ENCODE measurements at regions not wholly inside any gene's neighbourhood (a gene's known extent, or its start where the extent isn't known, plus 50 kb on each side); places are given as distances from the start of the nearest gene placed in this dataset.

DNA sequence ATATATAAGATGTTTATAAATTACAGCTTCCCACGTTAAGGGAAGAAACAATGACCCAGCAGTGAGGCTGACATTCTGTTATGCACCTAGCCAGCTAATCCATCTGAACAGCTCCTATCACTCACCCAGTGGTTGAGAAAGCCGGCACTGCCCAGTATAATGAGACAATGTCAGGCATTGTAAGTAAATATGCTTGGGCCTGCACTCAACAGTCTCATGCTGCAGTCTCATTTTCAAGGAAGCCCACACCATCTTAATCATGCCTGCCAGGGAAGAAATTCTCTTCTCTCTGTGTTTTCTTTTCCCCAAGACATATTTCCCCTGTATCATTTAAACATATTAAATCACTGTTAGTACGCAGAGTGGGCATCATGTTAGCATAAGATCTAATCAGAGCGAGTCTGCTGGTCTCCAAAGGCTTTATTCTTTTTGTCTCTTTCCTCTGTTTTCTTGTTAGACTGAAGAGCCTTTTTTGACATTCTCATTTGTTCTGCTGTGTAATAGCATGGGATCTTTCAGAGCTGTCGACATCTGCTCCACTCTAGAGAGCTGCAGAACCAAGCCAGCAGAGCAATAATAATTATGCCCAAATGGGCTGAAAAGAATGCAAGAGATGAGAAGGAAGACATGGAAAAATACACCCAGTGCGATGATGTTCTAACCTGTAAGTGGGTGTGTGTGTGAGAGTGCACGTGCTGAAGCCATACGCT, 67.6 kb upstream of the SLC22A15 start:
- H3K9me3 ChIP-seq = no peaks in the 10 kb centered on the region
- intact Hi-C loops (cut with DNase I) = no loop called here
- 80 to 82% methylated on average over 8 of the region's 8 CpGs for WGBS, 2 donors
- no peaks in the 10 kb centered on the region for H3K27me3 ChIP-seq
- TF ChIP-seq CTCF (IDR thresholded peaks at IDR 0.05) = no peak
- TF ChIP-seq POLR2A (IDR thresholded peaks at IDR 0.05) = no peak
- peaks cover 5 to 7% of the 10 kb centered on the region in 2 donors for H3K4me1 ChIP-seq
- DNase-seq = no peak
- no peak overlapping the region for H3K4me3 ChIP-seq (replicated peaks in 1 of 3)
- no peaks in the 10 kb centered on the region for H3K36me3 ChIP-seq
- H3K27ac ChIP-seq = no peak overlapping the region

DNA sequence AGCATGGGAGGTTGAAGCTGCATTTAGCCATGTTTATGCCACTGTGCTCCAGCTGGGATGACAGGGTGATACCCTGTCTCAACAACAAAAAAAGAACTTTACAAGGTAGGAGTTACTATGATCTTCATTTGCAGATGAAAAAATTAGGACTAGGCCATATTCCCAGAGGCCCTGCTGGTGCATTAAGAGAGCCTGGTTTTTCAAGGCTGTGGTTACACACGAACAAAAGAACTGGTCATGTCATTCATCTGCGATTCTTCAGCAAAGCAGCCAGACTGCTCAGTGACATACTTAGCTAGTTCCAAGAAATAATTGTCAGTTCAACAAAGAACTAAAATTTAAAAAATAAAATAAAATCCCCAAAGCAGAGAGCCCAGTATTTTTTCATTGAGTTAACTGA, 66.1 kb upstream of the SLC22A15 start:
- no peaks in the 10 kb centered on the region for H3K36me3 ChIP-seq
- H3K9me3 ChIP-seq = no peaks in the 10 kb centered on the region
- no peak overlapping the region for H3K27ac ChIP-seq
- WGBS, 2 donors = 87 to 90% methylated on average over 2 of the region's 2 CpGs
- peaks cover 5 to 7% of the 10 kb centered on the region in 2 donors for H3K4me1 ChIP-seq
- TF ChIP-seq POLR2A (IDR thresholded peaks at IDR 0.05) (no peak), CTCF (IDR thresholded peaks at IDR 0.05) (no peak)
- no peaks in the 10 kb centered on the region for H3K27me3 ChIP-seq
- intact Hi-C loops (cut with DNase I) = no loop called here
- DNase-seq = no peak
- H3K4me3 ChIP-seq (replicated peaks in 1 of 3) = no peak overlapping the region

DNA sequence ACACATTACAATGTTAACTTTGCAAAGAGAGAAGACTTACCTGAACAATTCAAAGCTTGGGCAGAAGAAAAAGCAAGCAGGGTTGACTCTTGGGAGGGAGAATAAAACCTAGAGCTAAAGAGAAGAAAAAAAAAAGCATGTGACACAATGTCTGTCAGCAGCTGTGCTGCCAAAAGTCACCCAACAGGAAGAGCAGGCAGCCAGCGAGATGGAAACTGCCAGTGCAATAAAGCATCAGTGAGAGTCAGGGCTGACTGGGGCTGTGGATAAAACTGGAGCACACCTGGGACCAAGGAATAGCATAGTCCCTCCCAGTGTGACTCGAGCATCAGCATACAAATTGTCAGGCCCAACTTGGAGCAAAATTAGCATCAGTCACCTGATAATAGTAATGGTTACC, 65.0 kb upstream of the SLC22A15 start:
- H3K27ac ChIP-seq = no peak overlapping the region
- intact Hi-C loops (cut with DNase I) = no loop called here
- no peaks in the 10 kb centered on the region for H3K27me3 ChIP-seq
- 9 to 38% methylated on average over 2 of the region's 2 CpGs for WGBS, 2 donors
- TF ChIP-seq CTCF (IDR thresholded peaks at IDR 0.05) (no peak), POLR2A (IDR thresholded peaks at IDR 0.05) (no peak)
- H3K4me1 ChIP-seq = peaks cover 5 to 7% of the 10 kb centered on the region in 2 donors
- DNase-seq = peak; percentile 49 to 62
- H3K4me3 ChIP-seq (replicated peaks in 1 of 3) = no peak overlapping the region
- H3K9me3 ChIP-seq = no peaks in the 10 kb centered on the region
- no peaks in the 10 kb centered on the region for H3K36me3 ChIP-seq

GRCh38 chr1:115912116-115912515, 64.2 kb upstream of the SLC22A15 start:
- no peaks in the 10 kb centered on the region for H3K27me3 ChIP-seq
- no peaks in the 10 kb centered on the region for H3K36me3 ChIP-seq
- peaks cover 5 to 7% of the 10 kb centered on the region in 2 donors for H3K4me1 ChIP-seq
- TF ChIP-seq POLR2A (IDR thresholded peaks at IDR 0.05) (no peak), CTCF (IDR thresholded peaks at IDR 0.05) (no peak)
- no peak overlapping the region for H3K4me3 ChIP-seq (replicated peaks in 1 of 3)
- 53 to 60% methylated on average over 3 of the region's 3 CpGs for WGBS, 2 donors
- DNase-seq = no peak
- no peaks in the 10 kb centered on the region for H3K9me3 ChIP-seq
- H3K27ac ChIP-seq = no peak overlapping the region
- intact Hi-C loops (cut with DNase I) = no loop called here

DNA sequence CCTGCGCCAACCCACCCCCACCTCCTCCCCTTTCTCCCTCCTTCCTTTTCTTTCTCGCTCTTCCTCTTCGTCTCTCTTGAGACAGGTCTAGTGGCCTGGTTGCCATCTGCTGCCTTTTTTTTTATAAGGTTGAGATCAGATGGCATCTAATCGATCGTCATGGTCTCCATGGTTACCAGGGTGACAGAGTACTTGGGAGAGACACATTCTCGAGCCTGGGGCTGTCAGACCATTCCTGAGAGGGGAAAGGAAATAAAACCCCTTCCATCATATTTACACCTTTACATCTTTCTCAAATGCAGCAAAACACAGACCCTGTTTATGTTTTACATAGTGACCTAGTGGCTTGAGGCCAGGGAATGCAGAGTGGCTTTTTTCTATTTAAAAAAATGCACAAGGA, 53.5 kb upstream of the SLC22A15 start:
- intact Hi-C loops (cut with DNase I) = no loop called here
- WGBS, 2 donors = 59 to 60% methylated on average over 6 of the region's 6 CpGs
- no peak overlapping the region for H3K27ac ChIP-seq
- no peaks in the 10 kb centered on the region for H3K36me3 ChIP-seq
- no peak overlapping the region for H3K4me3 ChIP-seq (replicated peaks in 1 of 3)
- TF ChIP-seq CTCF (IDR thresholded peaks at IDR 0.05) (no peak), POLR2A (IDR thresholded peaks at IDR 0.05) (no peak)
- H3K27me3 ChIP-seq = no peaks in the 10 kb centered on the region
- no peak for DNase-seq
- H3K4me1 ChIP-seq = no peaks in the 10 kb centered on the region
- H3K9me3 ChIP-seq = no peaks in the 10 kb centered on the region
